Ascending aorta (tissue), 2 donors: ENCODE measurements at regions not wholly inside any gene's neighbourhood (a gene's known extent, or its start where the extent isn't known, plus 50 kb on each side); places are given as distances from the start of the nearest gene placed in this dataset.

ENCODE experiments used
- DNase-seq, 2 donors: peaks; one replicate each; pipeline ENCODE4 v3.0.0-alpha.2; 2019; ENCODE audit warnings: low spot score in 2 of 2
- H3K27ac ChIP-seq, 2 donors: fragments of 200-600 bp; sonication (generic); one replicate each; pipeline ENCODE4 v1.5.1; 2016 to 2017; ENCODE audit warnings: mild to moderate bottlenecking in 1 of 2
- H3K27me3 ChIP-seq: fragments of 200-600 bp; sonication (generic); one replicate; pipeline ENCODE4 v1.5.1; 2017
- H3K36me3 ChIP-seq, 2 donors: fragments of 200-600 bp; sonication (generic); one replicate each; pipeline ENCODE4 v1.5.1; 2016
- H3K4me1 ChIP-seq, 2 donors: fragments of 200-600 bp; sonication (generic); one replicate each; pipeline ENCODE4 v1.5.1; 2016 to 2017; ENCODE audit warnings: mild to moderate bottlenecking in 1 of 2
- H3K4me3 ChIP-seq, 2 donors: fragments of 200-600 bp; sonication (generic); one replicate each; pipeline ENCODE4 v1.5.1; 2016 to 2017; ENCODE audit warnings: mild to moderate bottlenecking in 1 of 2
- H3K9me3 ChIP-seq, 2 donors: fragments of 200-600 bp; sonication (generic); one replicate each; pipeline ENCODE4 v1.5.1; 2016
- CTCF ChIP-seq, 3 experiments: fragments of 200-600 bp in 2 of 3; fragments of 450-650 bp in 1 of 3; sonication (generic) in 2 of 3; IDR thresholded peaks; one replicate each; pipeline ENCODE4 v1.5.1; 2016 to 2019; ENCODE audit warnings: antibody characterized with exemption in 3 of 3, mild to moderate bottlenecking in 1 of 3, moderate library complexity in 1 of 3
- intact Hi-C: fragments of 100-400 bp; cut with DNase I; formaldehyde crosslinking; loops from one replicate; pipeline ENCODE4 v1.15.1; 2023

GRCh38 chr12:39033782-39034181 lies 128.4 kb upstream of the CPNE8 start:
- Histone ChIP-seq H3K36me3 (no peaks in the 10 kb centered on the region), H3K9me3 (no peaks in the 10 kb centered on the region), H3K27ac (no peak overlapping the region), H3K4me1 (no peaks in the 10 kb centered on the region), H3K4me3 (no peak overlapping the region), H3K27me3 (no peaks in the 10 kb centered on the region)
- intact Hi-C loops: no loop called here
- no peak for TF ChIP-seq CTCF (IDR thresholded peaks at IDR 0.05)
- DNase-seq: no peak

DNA sequence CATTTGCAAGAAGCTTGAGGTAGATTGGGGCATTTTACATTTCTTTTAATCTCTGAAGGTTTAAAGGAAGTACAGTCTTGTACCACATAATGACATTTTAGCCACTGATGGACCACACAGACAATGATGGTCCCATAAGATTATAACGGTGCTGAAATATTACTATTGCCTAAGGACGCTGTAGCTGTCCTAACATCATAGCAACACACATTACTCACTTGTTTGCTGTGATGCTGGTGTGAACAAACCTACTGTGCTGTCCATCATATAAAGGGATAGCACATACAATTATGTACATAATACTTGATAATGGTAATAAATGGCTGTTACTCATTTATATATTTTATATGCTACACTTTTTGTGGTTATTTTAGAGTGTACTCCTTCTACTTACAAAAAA lies 127.1 kb upstream of the CPNE8 start:
- intact Hi-C loops: no loop called here
- no peaks in the 10 kb centered on the region for H3K4me1 ChIP-seq
- no peak overlapping the region for H3K4me3 ChIP-seq
- H3K27ac ChIP-seq: no peak overlapping the region
- DNase-seq: no peak
- H3K27me3 ChIP-seq: no peaks in the 10 kb centered on the region
- no peak for TF ChIP-seq CTCF (IDR thresholded peaks at IDR 0.05)
- no peaks in the 10 kb centered on the region for H3K9me3 ChIP-seq
- H3K36me3 ChIP-seq: no peaks in the 10 kb centered on the region

- no peaks in the 10 kb centered on the region for H3K9me3 ChIP-seq
- H3K27me3 ChIP-seq: no peaks in the 10 kb centered on the region
- intact Hi-C loops: no loop called here
- no peak for DNase-seq
- no peak overlapping the region for H3K27ac ChIP-seq
- H3K36me3 ChIP-seq: no peaks in the 10 kb centered on the region
- no peaks in the 10 kb centered on the region for H3K4me1 ChIP-seq
- H3K4me3 ChIP-seq: no peak overlapping the region
- no peak for TF ChIP-seq CTCF (IDR thresholded peaks at IDR 0.05)
These were observed 126.6 kb upstream of the CPNE8 start for GRCh38 chr12:39032034-39032433.

- Histone ChIP-seq H3K9me3 (no peaks in the 10 kb centered on the region), H3K36me3 (no peaks in the 10 kb centered on the region), H3K4me3 (no peak overlapping the region), H3K27me3 (no peaks in the 10 kb centered on the region), H3K27ac (no peak overlapping the region), H3K4me1 (no peaks in the 10 kb centered on the region)
- TF ChIP-seq CTCF (IDR thresholded peaks at IDR 0.05): no peak
- DNase-seq: no peak
- intact Hi-C loops: no loop called here
These were observed 123.0 kb upstream of the CPNE8 start for GRCh38 chr12:39028382-39028781.

DNA sequence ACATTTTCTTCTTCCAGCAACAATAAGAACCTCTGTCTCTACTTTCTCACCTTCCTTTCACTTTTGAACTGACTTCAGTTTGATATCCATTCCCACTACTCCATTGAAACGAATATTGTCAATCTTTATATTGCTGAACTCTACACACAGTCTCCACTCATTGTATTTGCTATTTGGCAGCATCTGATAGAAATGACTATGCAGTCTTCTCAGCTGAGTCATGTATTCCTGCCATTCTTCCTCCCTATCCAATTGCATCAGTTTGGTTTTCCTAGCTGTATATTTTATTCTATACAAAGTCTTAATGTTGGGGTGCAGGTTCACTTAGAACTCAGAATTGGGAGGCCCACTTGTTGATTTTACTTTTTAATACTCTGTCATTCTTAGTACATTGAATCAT lies 107.5 kb upstream of the CPNE8 start:
- intact Hi-C loops: no loop called here
- no peak overlapping the region for H3K27ac ChIP-seq

More for the DNA sequence above, 107.5 kb upstream of the CPNE8 start:
- no peaks in the 10 kb centered on the region for H3K9me3 ChIP-seq
- DNase-seq: no peak
- H3K4me3 ChIP-seq: no peak overlapping the region
- H3K27me3 ChIP-seq: no peaks in the 10 kb centered on the region
- no peaks in the 10 kb centered on the region for H3K4me1 ChIP-seq
- H3K36me3 ChIP-seq: no peaks in the 10 kb centered on the region
- no peak for TF ChIP-seq CTCF (IDR thresholded peaks at IDR 0.05)
